Pancreas (tissue), 10 donors: ENCODE measurements at regions not wholly inside any gene's neighbourhood (a gene's known extent, or its start where the extent isn't known, plus 50 kb on each side); places are given as distances from the start of the nearest gene placed in this dataset.

ENCODE experiments used
- ATAC-seq, 4 donors: fragments of 200-7000 bp; cut with Tn5 transposase; one replicate each; pipeline versions ENCODE4 v1.8.0 to v1.9.1; 2020; ENCODE audit warnings: mild to moderate bottlenecking in 4 of 4, moderate library complexity in 4 of 4
- DNase-seq, 6 donors: peaks; one replicate each; pipeline ENCODE4 v3.0.0-alpha.2; 2020
- FAIRE-seq: peaks from 2 replicates; lab custom pipeline; 2012; peaks lifted over from hg19 to GRCh38; lab: Jason Lieb, UNC
- H3K27ac ChIP-seq, 4 donors: fragments of 200-600 bp; sonication (generic); 1 replicate in 3 of 4; 2 replicates in 1 of 4; pipeline versions ENCODE4 v1.5.0 to v1.8.0; 2020
- H3K27me3 ChIP-seq, 4 donors: fragments of 200-600 bp; one replicate each; pipeline ENCODE4 v1.8.0; 2021
- H3K36me3 ChIP-seq, 3 donors: fragments of 200-600 bp; sonication (generic) in 1 of 3; one replicate each; pipeline versions ENCODE4 v1.5.0 to v1.8.0; 2020 to 2021
- H3K4me1 ChIP-seq, 3 donors: fragments of 200-600 bp; one replicate each; pipeline ENCODE4 v1.8.0; 2021
- H3K4me3 ChIP-seq, 4 donors: fragments of 200-600 bp; sonication (generic) in 2 of 4; one replicate each; pipeline versions ENCODE4 v1.5.0 to v1.8.0; 2020 to 2021
- H3K9me3 ChIP-seq, 4 donors: fragments of 200-600 bp; one replicate each; pipeline ENCODE4 v1.8.0; 2021
- CTCF ChIP-seq, 4 donors: fragments of 200-600 bp; sonication (generic) in 3 of 4; IDR thresholded peaks; one replicate each; pipeline versions ENCODE4 v1.5.0 to v1.8.0; 2021; ENCODE audit warnings: antibody characterized with exemption in 4 of 4
- WGBS, 2 donors: extraction: QIAGEN DNeasy Blood & Tissue Kit; methylation state at CpG; one replicate each; pipeline ENCODE4 v1.1.7; 2013; 5-methylcytosine and 5-hydroxymethylcytosine counted together
- intact Hi-C, 3 donors: fragments of 100-400 bp; cut with DNase I; formaldehyde crosslinking; loops; one replicate each; pipeline versions ENCODE4 v1.11.1 to v1.14.2; 2022
- donor health status: healthy with polysubstance abuse.
- donor health status: DM: no; HTN: no; CAD: no; lungs with moderate emphysema.
- donor health status: DM: no; HTN: no; CAD: no.
- donor health status: control.
- donor health status: control.
- donor health status: Bipolar disorder and iron deficiency.
- donor health status: DM: yes; HTN: yes; CAD: no.
- donor health status: DM: no; HTN: no; CAD: no.
- donor health status: DM: no; HTN: no; CAD: no.
- donor health status: DM: yes; HTN: yes; CAD: no.

- Histone ChIP-seq H3K9me3 (no peaks in the 10 kb centered on the region), H3K4me1 (no peaks in the 10 kb centered on the region), H3K27me3 (no peaks in the 10 kb centered on the region), H3K27ac (no peak overlapping the region), H3K36me3 (no peaks in the 10 kb centered on the region), H3K4me3 (no peak overlapping the region)
- ATAC-seq (peak in 3 of 4 donors; percentile 50 to 73 (median 67)), FAIRE-seq (no peak), DNase-seq (peak in 1 of 6 donors; percentile 21)
- TF ChIP-seq CTCF (IDR thresholded peaks at IDR 0.05) = peak in 1 of 4 donors; percentile 23
- WGBS, 2 donors = 38 to 42% methylated on average over 7 of the region's 7 CpGs
- intact Hi-C loops = no loop called here
These were observed 105.5 kb downstream of the AXIN2 start for GRCh38 chr17:65455972-65456343.

GRCh38 chr17:65455154-65455971 lies 106.1 kb downstream of the AXIN2 start:
- 71 to 80% methylated on average over 11 of the region's 11 CpGs for WGBS, 2 donors
- intact Hi-C loops = no loop called here
- no peak for DNase-seq
- no peaks in the 10 kb centered on the region for H3K36me3 ChIP-seq
- H3K27me3 ChIP-seq = no peaks in the 10 kb centered on the region
- FAIRE-seq = no peak
- TF ChIP-seq CTCF (IDR thresholded peaks at IDR 0.05) = no peak
- H3K4me1 ChIP-seq = no peaks in the 10 kb centered on the region
- no peak for ATAC-seq
- no peak overlapping the region for H3K27ac ChIP-seq
- H3K9me3 ChIP-seq = no peaks in the 10 kb centered on the region
- no peak overlapping the region for H3K4me3 ChIP-seq

- FAIRE-seq = no peak
- TF ChIP-seq CTCF (IDR thresholded peaks at IDR 0.05) = no peak
- no peak overlapping the region for H3K4me3 ChIP-seq
- H3K36me3 ChIP-seq = no peaks in the 10 kb centered on the region
- no peaks in the 10 kb centered on the region for H3K9me3 ChIP-seq
- no peak for ATAC-seq
- DNase-seq = no peak
- no peak overlapping the region for H3K27ac ChIP-seq
- intact Hi-C loops = no loop called here
- whole genome bisulfite sequencing, 2 donors = 78 to 88% methylated on average over 4 of the region's 4 CpGs
- no peaks in the 10 kb centered on the region for H3K27me3 ChIP-seq
- no peaks in the 10 kb centered on the region for H3K4me1 ChIP-seq
These were observed 108.1 kb downstream of the AXIN2 start for GRCh38 chr17:65453204-65453931.

GRCh38 chr17:65449495-65449894 lies 112.0 kb downstream of the AXIN2 start:
- 84 to 85% methylated on average over 4 of the region's 4 CpGs for WGBS, 2 donors
- DNase-seq (no peak), ATAC-seq (no peak), FAIRE-seq (no peak)
- no peak for TF ChIP-seq CTCF (IDR thresholded peaks at IDR 0.05)
- no peaks in the 10 kb centered on the region for H3K36me3 ChIP-seq
- no peak overlapping the region for H3K27ac ChIP-seq
- no peaks in the 10 kb centered on the region for H3K9me3 ChIP-seq
- H3K4me3 ChIP-seq = no peak overlapping the region
- H3K27me3 ChIP-seq = no peaks in the 10 kb centered on the region
- no peaks in the 10 kb centered on the region for H3K4me1 ChIP-seq
- intact Hi-C loops = no loop called here

- no peaks in the 10 kb centered on the region for H3K27me3 ChIP-seq
- no peak overlapping the region for H3K4me3 ChIP-seq
- no peak overlapping the region for H3K27ac ChIP-seq
- no peaks in the 10 kb centered on the region for H3K9me3 ChIP-seq
- FAIRE-seq (no peak), DNase-seq (no peak), ATAC-seq (no peak)
- WGBS, 2 donors = 0 to 19% methylated on average over 2 of the region's 2 CpGs
- H3K4me1 ChIP-seq = no peaks in the 10 kb centered on the region
- intact Hi-C loops = no loop called here
- H3K36me3 ChIP-seq = no peaks in the 10 kb centered on the region
- no peak for TF ChIP-seq CTCF (IDR thresholded peaks at IDR 0.05)
These were observed 113.6 kb downstream of the AXIN2 start for GRCh38 chr17:65447823-65448222.
